ENCODE measurements at regions not wholly inside any gene's neighbourhood (a gene's known extent, or its start where the extent isn't known, plus 50 kb on each side); places are given as distances from the start of the nearest gene placed in this dataset.

GRCh38 chr16:73202161-73202729 lies 154.3 kb upstream of the ZFHX3 start:
- Histone ChIP-seq H3K27me3 (ENCODE audit: control insufficient read depth, low read length) (no peaks in the 10 kb centered on the region), H3K27ac (ENCODE audit: low read depth, low read length) (no peak overlapping the region), H3K9me3 (ENCODE audit: control insufficient read depth, insufficient read depth, low read length) (no peaks in the 10 kb centered on the region), H3K9me2 (replicated peaks; ENCODE audit: control insufficient read depth, low read length) (no peaks in the 10 kb centered on the region), H4K20me1 (ENCODE audit: control insufficient read depth, insufficient read depth, low read depth, low read length) (no peaks in the 10 kb centered on the region), H3K4me3 (ENCODE audit: low read length) (no peak overlapping the region), H3K79me2 (ENCODE audit: control insufficient read depth, low read length) (no peaks in the 10 kb centered on the region), H3F3A (ENCODE audit: control insufficient read depth, insufficient read depth) (no peaks in the 10 kb centered on the region), H3K4me2 (ENCODE audit: low read length) (no peak overlapping the region), H3K36me3 (ENCODE audit: control insufficient read depth, low read length) (no peaks in the 10 kb centered on the region), H3K4me1 (ENCODE audit: control insufficient read depth, low read length) (no peaks in the 10 kb centered on the region)
- no peak for TF ChIP-seq EZH2phosphoT487 (IDR thresholded peaks at IDR 0.05; ENCODE audit: borderline replicate concordance, low read length)
- TF ChIP-seq CTCF (IDR thresholded peaks at IDR 0.05; ENCODE audit: low read depth, low read length, poor library complexity, severe bottlenecking), result no peak

GRCh38 chr16:73199214-73199613 lies 151.3 kb upstream of the ZFHX3 start:
- TF ChIP-seq CTCF (IDR thresholded peaks at IDR 0.05; ENCODE audit: low read depth, low read length, poor library complexity, severe bottlenecking), result no peak
- no peak for TF ChIP-seq EZH2phosphoT487 (IDR thresholded peaks at IDR 0.05; ENCODE audit: borderline replicate concordance, low read length)
- Histone ChIP-seq H3K79me2 (ENCODE audit: control insufficient read depth, low read length) (no peaks in the 10 kb centered on the region), H3K9me2 (replicated peaks; ENCODE audit: control insufficient read depth, low read length) (no peaks in the 10 kb centered on the region), H3K9me3 (ENCODE audit: control insufficient read depth, insufficient read depth, low read length) (no peaks in the 10 kb centered on the region), H3K36me3 (ENCODE audit: control insufficient read depth, low read length) (no peaks in the 10 kb centered on the region), H3K4me1 (ENCODE audit: control insufficient read depth, low read length) (no peaks in the 10 kb centered on the region), H4K20me1 (ENCODE audit: control insufficient read depth, insufficient read depth, low read depth, low read length) (no peaks in the 10 kb centered on the region), H3K27me3 (ENCODE audit: control insufficient read depth, low read length) (no peaks in the 10 kb centered on the region), H3K4me2 (ENCODE audit: low read length) (no peak overlapping the region), H3K4me3 (ENCODE audit: low read length) (no peak overlapping the region), H3K27ac (ENCODE audit: low read depth, low read length) (no peak overlapping the region), H3F3A (ENCODE audit: control insufficient read depth, insufficient read depth) (no peaks in the 10 kb centered on the region)

DNA sequence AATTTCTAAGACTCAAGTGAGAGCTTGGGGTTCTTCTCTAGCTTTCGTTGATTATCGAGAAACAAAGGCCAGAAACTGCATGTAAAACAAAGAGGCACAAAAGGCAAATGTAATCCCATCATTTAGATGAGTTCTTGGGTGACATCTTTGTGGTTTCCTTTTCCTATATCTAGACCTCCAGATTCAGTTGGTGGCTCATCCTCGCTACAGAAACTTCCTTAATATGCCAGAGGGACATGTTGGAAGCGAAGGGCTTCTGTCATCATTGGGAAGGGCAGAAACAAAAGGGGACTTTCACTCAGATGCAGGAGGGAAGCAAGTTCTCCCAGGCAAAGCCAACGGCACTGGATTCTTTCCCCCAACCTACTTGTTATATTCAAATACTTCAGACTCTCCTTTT lies 150.6 kb upstream of the ZFHX3 start:
- Histone ChIP-seq H3K36me3 (ENCODE audit: control insufficient read depth, low read length) (no peaks in the 10 kb centered on the region), H3K27ac (ENCODE audit: low read depth, low read length) (no peak overlapping the region), H3K4me1 (ENCODE audit: control insufficient read depth, low read length) (no peaks in the 10 kb centered on the region), H3K4me3 (ENCODE audit: low read length) (no peak overlapping the region), H3F3A (ENCODE audit: control insufficient read depth, insufficient read depth) (no peaks in the 10 kb centered on the region), H3K9me2 (replicated peaks; ENCODE audit: control insufficient read depth, low read length) (no peaks in the 10 kb centered on the region), H3K9me3 (ENCODE audit: control insufficient read depth, insufficient read depth, low read length) (no peaks in the 10 kb centered on the region), H3K79me2 (ENCODE audit: control insufficient read depth, low read length) (no peaks in the 10 kb centered on the region), H3K27me3 (ENCODE audit: control insufficient read depth, low read length) (no peaks in the 10 kb centered on the region), H4K20me1 (ENCODE audit: control insufficient read depth, insufficient read depth, low read depth, low read length) (no peaks in the 10 kb centered on the region), H3K4me2 (ENCODE audit: low read length) (no peak overlapping the region)
- TF ChIP-seq CTCF (IDR thresholded peaks at IDR 0.05; ENCODE audit: low read depth, low read length, poor library complexity, severe bottlenecking) (no peak), EZH2phosphoT487 (IDR thresholded peaks at IDR 0.05; ENCODE audit: borderline replicate concordance, low read length) (no peak)

All from DOHH2 (cell line).